ENCODE measurements at regions not wholly inside any gene's neighbourhood (a gene's known extent, or its start where the extent isn't known, plus 50 kb on each side); places are given as distances from the start of the nearest gene placed in this dataset.

DNA sequence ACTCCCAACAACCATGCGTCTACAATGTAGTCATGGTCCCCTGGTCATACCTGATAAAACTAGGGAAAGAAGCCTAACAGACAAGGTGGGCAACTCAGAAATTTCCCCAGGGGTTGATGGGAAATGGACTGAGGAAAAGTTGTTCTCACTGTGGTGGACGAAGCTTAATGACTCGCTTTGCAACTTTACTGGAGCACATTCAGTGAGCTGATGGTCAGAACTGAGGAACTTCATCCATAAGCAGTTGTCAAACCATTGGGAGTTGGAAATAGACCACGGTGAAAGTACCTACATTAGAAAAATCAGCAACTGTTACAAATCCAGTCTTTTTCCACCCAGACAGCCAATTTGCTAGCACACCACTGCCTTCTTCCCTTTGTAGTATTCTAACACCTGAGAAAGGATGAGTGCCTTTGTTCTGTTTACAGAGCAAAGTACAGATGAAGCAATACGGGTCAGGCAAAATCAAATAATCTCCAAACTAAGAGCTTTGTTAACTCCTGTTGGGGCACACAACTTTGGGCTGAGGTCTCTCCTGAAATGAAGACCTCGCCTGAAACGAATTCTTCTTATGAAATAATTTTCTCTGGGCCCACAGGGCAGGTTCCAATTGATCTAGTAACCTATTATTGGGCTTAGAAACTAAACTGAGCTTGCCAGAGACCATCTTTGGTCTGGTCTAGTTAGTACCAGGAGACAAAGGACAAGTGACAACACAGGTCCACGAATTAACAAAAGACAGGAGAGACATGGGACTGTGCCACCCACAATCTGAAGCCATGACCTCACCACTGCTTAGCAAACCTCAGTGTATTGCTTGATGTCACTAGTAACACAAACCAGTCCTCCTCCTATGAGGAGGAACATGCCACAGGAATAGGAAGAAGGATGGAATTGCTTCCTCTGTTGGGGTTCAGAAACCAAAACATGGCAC, 58.9 kb upstream of the NFKB1 start:
- DNase-seq: no peak

DNA sequence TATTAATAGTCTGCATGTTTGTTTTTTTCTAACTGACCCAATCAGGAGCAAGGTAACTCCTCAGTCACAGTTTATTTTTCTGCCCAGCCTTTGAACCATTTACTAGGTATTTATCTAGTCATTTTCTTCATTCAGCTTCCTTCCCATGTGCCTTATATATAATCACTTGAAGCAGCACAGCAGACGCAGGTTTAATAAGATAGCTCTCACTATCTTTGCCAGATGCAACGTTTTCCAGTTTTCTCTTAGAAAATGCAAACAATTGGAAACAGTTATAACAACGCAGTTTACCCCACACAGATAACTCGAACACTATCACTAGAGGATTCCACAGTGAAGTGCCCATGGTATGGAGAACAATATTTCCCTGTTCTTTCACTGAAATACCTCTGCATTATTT, 56.4 kb upstream of the NFKB1 start:
- DNase-seq: no peak

DNA sequence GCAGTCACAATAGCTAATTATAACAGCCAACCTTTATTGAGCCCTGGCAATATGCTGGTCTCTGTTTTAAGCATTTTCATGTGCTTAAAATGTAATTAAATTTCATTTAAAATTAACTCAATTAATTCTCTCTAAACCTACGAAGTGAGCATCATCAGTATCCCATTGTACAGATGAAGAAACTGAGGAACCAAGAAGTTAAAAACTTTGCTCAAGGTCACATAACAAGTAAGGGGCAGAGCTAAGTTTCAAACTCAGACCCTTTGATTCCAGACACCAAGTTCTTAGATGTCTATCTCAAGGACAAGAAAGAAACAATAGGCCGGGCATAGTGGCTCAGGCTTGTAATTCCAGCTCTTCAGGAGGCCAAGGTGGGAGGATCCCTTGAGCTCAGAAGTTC, 55.9 kb upstream of the NFKB1 start:
- DNase-seq: no peak

DNA sequence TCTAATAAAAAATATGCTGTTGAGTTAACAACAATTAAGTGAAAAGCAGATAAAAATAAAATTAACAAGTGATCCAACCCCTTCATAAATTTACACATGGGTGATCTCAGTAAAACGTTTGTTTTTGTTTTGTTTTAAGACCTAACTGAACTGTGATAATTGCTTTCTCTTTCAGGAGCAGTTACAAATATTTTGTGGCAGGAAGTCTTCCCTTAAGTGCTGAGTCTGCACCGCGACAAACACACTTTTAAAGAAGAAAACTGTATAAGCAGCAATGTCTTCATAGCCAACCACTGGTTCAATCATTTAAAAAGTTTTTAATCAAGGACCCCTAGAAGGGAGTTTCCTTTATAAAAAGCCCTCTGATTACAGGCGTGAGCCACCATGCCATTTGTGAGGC, 53.7 kb upstream of the NFKB1 start:
- DNase-seq: no peak

DNA sequence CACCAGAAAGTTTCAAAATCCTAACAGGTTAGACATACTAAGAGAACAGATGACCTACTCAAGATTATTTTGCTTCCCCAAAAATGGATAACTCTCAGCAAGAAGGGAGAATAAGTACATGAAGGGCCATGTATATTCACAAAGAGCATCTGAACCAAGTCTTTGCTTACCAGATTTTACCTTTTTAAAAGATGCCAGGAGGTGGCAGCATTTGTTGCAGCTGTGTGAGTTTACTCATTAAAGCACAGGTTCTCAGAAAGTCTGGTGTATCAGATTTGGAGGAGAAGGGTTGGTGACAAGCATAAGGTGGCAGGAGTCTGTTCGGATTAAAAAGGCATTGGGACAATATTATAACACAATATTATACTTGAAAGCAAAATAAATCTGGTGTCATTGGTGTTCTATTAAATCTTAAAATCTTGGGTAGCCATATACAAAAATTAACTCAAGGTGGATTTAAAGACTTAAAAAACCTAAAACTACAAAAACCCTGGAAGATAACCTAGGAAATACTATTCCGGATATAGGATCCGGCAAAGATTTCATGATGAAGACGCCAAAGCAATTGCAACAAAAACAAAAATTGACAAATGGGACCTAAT, 51.3 kb upstream of the NFKB1 start:
- peak; percentile 63 for DNase-seq

DNA sequence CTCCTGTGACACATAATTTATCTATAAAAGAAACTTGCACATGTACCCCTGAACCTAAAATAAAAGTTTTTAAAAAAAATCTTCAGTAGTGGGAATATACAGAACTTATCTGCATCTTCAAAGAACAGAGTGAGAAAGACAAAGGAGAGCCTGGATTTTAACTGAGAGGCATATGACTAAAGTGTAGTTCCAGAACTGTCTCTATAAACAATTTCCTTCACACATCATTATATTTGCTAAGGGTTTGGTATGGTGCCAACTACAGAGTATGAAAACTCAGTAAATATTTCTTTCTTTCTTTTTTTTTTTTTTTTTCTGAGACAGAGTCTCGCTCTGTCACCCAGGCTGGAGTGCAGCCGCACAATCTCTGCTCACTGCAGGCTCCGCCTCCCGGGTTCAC, 49.9 kb upstream of the NFKB1 start:
- no peak for DNase-seq
